Tibial nerve (tissue), 4 donors: ENCODE measurements at regions not wholly inside any gene's neighbourhood (a gene's known extent, or its start where the extent isn't known, plus 50 kb on each side); places are given as distances from the start of the nearest gene placed in this dataset.

Experiments used
- DNase-seq, 2 donors: peaks; one replicate each; pipeline ENCODE4 v3.0.0-alpha.2; 2019; ENCODE audit warnings: low spot score in 2 of 2
- H3K27ac ChIP-seq, 4 donors: fragments of 200-600 bp; sonication (generic) in 3 of 4; one replicate each; pipeline ENCODE4 v1.5.1; 2017 to 2019; ENCODE audit warnings: mild to moderate bottlenecking in 1 of 4
- H3K27me3 ChIP-seq, 2 donors: fragments of 200-600 bp; sonication (generic) in 1 of 2; one replicate each; pipeline versions ENCODE4 v1.5.1 to v1.6.0; 2017 to 2019
- H3K36me3 ChIP-seq, 3 donors: fragments of 200-600 bp; sonication (generic); one replicate each; pipeline ENCODE4 v1.5.1; 2018 to 2019
- H3K4me1 ChIP-seq, 4 donors: fragments of 200-600 bp; sonication (generic) in 3 of 4; one replicate each; pipeline ENCODE4 v1.5.1; 2017 to 2019
- H3K4me3 ChIP-seq, 4 donors: fragments of 200-600 bp; sonication (generic) in 3 of 4; one replicate each; pipeline ENCODE4 v1.5.1; 2017 to 2019; ENCODE audit warnings: mild to moderate bottlenecking in 1 of 4, moderate library complexity in 1 of 4
- H3K9me3 ChIP-seq, 4 donors: fragments of 200-600 bp; sonication (generic) in 3 of 4; one replicate each; pipeline ENCODE4 v1.5.1; 2017 to 2019
- CTCF ChIP-seq, 5 experiments: fragments of 200-600 bp in 3 of 5; fragments of 450-650 bp in 2 of 5; sonication (generic) in 3 of 5; IDR thresholded peaks; one replicate each; pipeline ENCODE4 v1.5.1; 2016 to 2019; ENCODE audit warnings: antibody characterized with exemption in 5 of 5, mild to moderate bottlenecking in 3 of 5, moderate library complexity in 2 of 5
- EP300 ChIP-seq, 2 donors: sonication (generic); formaldehyde crosslinking; IDR thresholded peaks; one replicate each; pipeline ENCODE4 v1.6.1; 2017; ENCODE audit warnings: antibody characterized with exemption in 2 of 2, mild to moderate bottlenecking in 1 of 2
- POLR2A ChIP-seq, 2 donors: fragments of 450-650 bp; IDR thresholded peaks; one replicate each; pipeline ENCODE4 v1.6.1; 2017; ENCODE audit warnings: antibody characterized with exemption in 2 of 2, mild to moderate bottlenecking in 2 of 2, moderate library complexity in 2 of 2
- WGBS, 2 donors: methylation state at CpG; one replicate each; pipeline ENCODE4 v1.1.5; 2018; 5-methylcytosine and 5-hydroxymethylcytosine counted together

- peaks cover 0 to 19% of the 10 kb centered on the region in 2 donors for H3K27me3 ChIP-seq
- WGBS, 2 donors = 70 to 79% methylated on average over 17 to 19 of the region's 20 CpGs
- H3K36me3 ChIP-seq = no peaks in the 10 kb centered on the region
- TF ChIP-seq POLR2A (IDR thresholded peaks at IDR 0.05) (no peak), CTCF (IDR thresholded peaks at IDR 0.05) (no peak), EP300 (IDR thresholded peaks at IDR 0.05) (no peak)
- peaks cover 0 to 12% (median 6%) of the 10 kb centered on the region in 4 donors for H3K4me1 ChIP-seq
- no peak overlapping the region for H3K4me3 ChIP-seq
- DNase-seq = no peak
- no peak overlapping the region for H3K27ac ChIP-seq
- H3K9me3 ChIP-seq = no peaks in the 10 kb centered on the region
Measured at GRCh38 chr4:1575418-1576303, 108.5 kb downstream of the FAM53A start.

- WGBS, 2 donors = 74 to 84% methylated on average over 18 of the region's 20 CpGs
Measured at GRCh38 chr4:1574601-1575417, 109.3 kb downstream of the FAM53A start.

GRCh38 chr4:1573830-1574459 lies 110.2 kb downstream of the FAM53A start:
- Histone ChIP-seq H3K4me1 (peaks cover 0 to 11% (median 3%) of the 10 kb centered on the region in 4 donors), H3K9me3 (no peaks in the 10 kb centered on the region), H3K27me3 (peaks cover 0 to 16% of the 10 kb centered on the region in 2 donors), H3K4me3 (no peak overlapping the region), H3K36me3 (no peaks in the 10 kb centered on the region), H3K27ac (no peak overlapping the region)
- 66 to 70% methylated on average over 13 of the region's 13 CpGs for WGBS, 2 donors
- TF ChIP-seq CTCF (IDR thresholded peaks at IDR 0.05) (no peak), EP300 (IDR thresholded peaks at IDR 0.05) (no peak), POLR2A (IDR thresholded peaks at IDR 0.05) (no peak)
- DNase-seq = no peak

More at GRCh38 chr4:1574601-1575417, 109.3 kb downstream of the FAM53A start:
- Histone ChIP-seq H3K27me3 (peaks cover 0 to 19% of the 10 kb centered on the region in 2 donors), H3K4me3 (no peak overlapping the region), H3K9me3 (no peaks in the 10 kb centered on the region), H3K36me3 (no peaks in the 10 kb centered on the region), H3K27ac (no peak overlapping the region), H3K4me1 (peaks cover 0 to 12% (median 6%) of the 10 kb centered on the region in 4 donors)
- TF ChIP-seq CTCF (IDR thresholded peaks at IDR 0.05) (no peak), POLR2A (IDR thresholded peaks at IDR 0.05) (no peak), EP300 (IDR thresholded peaks at IDR 0.05) (no peak)
- no peak for DNase-seq

- 60 to 65% methylated on average over 2 of the region's 2 CpGs for WGBS, 2 donors
- no peak for DNase-seq
- no peaks in the 10 kb centered on the region for H3K9me3 ChIP-seq
- no peak overlapping the region for H3K27ac ChIP-seq
- H3K36me3 ChIP-seq = no peaks in the 10 kb centered on the region
- TF ChIP-seq POLR2A (IDR thresholded peaks at IDR 0.05) (no peak), CTCF (IDR thresholded peaks at IDR 0.05) (no peak), EP300 (IDR thresholded peaks at IDR 0.05) (no peak)
- H3K4me3 ChIP-seq = no peak overlapping the region
- H3K27me3 ChIP-seq = peaks cover 0 to 8% of the 10 kb centered on the region in 2 donors
- peaks cover 0 to 3% (median under 1%) of the 10 kb centered on the region in 4 donors for H3K4me1 ChIP-seq
Measured at GRCh38 chr4:1572964-1573720, 111.0 kb downstream of the FAM53A start.
